22Rv1 (cell line): ENCODE measurements at regions not wholly inside any gene's neighbourhood (a gene's known extent, or its start where the extent isn't known, plus 50 kb on each side); places are given as distances from the start of the nearest gene placed in this dataset.

ENCODE experiments used
- CTCF ChIP-seq: fragments of 450-650 bp; IDR thresholded peaks from 2 replicates; pipeline ENCODE4 v1.5.1; 2017; ENCODE audit warnings: mild to moderate bottlenecking
- ZFX ChIP-seq: fragments of 450-650 bp; IDR thresholded peaks from 2 replicates; pipeline ENCODE4 v1.6.1; 2017; ENCODE audit warnings: antibody characterized with exemption, borderline replicate concordance

GRCh38 chr6:10175362-10175761 is 239.5 kb downstream of the TFAP2A start:
- no peak for TF ChIP-seq CTCF
- no peak for TF ChIP-seq ZFX
